Fibroblast of villous mesenchyme (primary cell): ENCODE measurements at regions not wholly inside any gene's neighbourhood (a gene's known extent, or its start where the extent isn't known, plus 50 kb on each side); places are given as distances from the start of the nearest gene placed in this dataset.

Experiments
- DNase-seq: peaks from one replicate; pipeline ENCODE4 v3.0.0-alpha.2; 2010; ENCODE audit warnings: low read depth
- H3K4me3 ChIP-seq: 2 replicates; pipeline ENCODE4 v1.5.1; 2011; ENCODE audit warnings: low read depth, mild to moderate bottlenecking, low read length
- TF ChIP-seq, protein P1 (sequence below): IDR thresholded peaks from 2 replicates; pipeline ENCODE4 v1.5.1; 2012; ENCODE audit warnings: low read depth, mild to moderate bottlenecking, low read length; ENCODE audit not compliant: insufficient read depth

DNA sequence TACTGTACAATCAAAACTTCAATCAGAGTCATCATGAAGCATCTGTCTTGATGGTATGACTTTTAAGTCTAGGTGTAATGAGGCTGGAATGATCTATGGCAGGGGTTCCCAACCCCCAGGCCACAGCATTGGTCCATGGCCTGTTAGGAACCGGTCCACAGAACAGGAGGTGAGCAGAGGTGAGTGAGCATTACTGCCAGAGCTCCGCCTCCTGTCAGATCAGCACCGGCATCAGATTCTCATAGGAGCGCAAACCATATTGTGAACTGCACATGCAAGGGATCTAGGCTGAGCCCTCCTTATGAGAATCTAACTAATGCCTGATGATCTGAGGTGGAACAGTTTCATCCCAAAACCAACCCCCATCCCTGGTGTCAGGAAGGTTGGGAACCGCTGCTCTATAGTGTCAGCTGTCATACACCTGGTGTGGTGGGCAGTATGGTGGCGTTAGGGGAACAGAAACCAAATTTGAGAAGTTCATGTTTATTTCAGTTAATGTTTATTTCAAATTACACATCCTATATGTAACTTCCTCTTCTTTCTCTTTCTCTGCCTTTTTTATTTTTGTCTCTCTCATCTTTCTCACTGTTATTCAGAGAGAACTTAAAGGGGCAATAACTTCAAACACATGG, 432.6 kb downstream of the TNS3 start:
- TF ChIP-seq, protein P1, sequence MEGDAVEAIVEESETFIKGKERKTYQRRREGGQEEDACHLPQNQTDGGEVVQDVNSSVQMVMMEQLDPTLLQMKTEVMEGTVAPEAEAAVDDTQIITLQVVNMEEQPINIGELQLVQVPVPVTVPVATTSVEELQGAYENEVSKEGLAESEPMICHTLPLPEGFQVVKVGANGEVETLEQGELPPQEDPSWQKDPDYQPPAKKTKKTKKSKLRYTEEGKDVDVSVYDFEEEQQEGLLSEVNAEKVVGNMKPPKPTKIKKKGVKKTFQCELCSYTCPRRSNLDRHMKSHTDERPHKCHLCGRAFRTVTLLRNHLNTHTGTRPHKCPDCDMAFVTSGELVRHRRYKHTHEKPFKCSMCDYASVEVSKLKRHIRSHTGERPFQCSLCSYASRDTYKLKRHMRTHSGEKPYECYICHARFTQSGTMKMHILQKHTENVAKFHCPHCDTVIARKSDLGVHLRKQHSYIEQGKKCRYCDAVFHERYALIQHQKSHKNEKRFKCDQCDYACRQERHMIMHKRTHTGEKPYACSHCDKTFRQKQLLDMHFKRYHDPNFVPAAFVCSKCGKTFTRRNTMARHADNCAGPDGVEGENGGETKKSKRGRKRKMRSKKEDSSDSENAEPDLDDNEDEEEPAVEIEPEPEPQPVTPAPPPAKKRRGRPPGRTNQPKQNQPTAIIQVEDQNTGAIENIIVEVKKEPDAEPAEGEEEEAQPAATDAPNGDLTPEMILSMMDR: no peak

DNA sequence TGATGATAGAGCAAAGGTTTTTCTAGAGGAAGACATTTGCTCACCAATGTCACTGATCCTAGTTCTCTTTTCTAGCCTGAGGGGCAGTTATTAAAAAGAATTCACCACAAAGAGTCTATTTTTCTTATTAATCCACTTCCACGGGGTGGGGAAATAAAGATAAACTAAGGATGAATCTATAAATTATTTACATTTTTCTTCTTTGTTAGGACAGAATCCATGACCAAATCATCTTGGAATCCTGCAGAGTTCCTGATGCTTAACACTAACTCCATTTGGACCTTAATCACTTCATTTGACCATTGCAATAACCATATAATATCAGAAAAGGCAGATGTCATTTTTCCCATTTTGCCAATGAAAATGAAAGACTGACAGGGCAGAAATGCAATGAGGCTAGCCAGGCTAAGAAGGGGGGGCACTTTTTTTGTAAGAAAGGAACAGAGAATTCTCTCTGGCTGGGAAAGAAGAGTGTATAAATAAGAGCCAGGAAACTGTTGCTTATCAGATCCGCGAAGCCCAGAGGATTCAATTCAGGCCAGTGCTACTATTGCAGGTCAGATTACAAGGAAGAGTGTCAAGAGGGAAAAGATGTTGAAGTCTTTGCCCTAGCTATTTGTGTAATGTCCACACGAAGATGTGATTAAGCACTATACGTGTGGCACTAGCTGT, 433.2 kb downstream of the TNS3 start:
- peak; percentile 55 for DNase-seq
- TF ChIP-seq, protein P1: no peak
- H3K4me3 ChIP-seq: no peak overlapping the region

More for the DNA sequence above, 432.6 kb downstream of the TNS3 start:
- H3K4me3 ChIP-seq: no peak overlapping the region
- DNase-seq: no peak

DNA sequence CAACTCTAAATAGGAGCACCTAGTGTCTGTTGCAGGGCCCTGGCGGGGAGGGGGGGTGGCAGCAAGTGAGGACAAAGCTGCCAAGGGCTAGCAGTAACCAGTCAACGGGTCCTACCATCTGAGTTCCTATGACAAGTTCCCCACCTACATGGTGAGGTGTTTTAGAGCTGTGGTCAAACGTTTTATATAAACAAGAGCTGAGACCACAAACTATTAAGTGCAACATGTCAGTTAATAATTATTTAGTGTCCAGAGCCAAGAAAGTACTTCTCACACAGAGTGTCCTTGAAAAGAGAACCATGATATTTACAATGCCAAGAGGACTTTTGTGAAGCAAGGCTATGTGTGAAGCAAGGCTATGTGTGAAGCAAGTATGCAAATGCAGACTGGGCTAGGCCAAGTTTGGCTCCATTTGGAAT, 434.7 kb downstream of the TNS3 start:
- no peak overlapping the region for H3K4me3 ChIP-seq
- TF ChIP-seq, protein P1: no peak
- DNase-seq: no peak

DNA sequence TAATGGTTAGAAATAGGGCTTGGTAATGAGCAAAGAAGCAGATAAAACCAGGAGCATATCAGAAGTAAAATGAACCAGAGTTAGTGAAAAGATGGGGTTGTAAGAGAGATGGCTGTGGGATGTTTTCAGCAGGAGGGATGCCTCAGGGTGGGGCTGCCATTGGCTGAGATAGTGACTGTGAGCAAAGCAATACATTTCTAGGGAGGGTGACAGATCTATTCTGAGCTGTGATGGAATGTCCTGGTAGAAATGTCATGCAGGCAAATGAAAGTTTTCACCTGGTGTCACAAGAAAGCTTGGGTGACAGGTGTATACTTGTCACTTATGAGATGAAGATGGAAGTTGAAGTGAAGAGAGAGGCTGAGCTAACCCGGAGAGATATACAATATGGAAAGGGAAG, 435.9 kb downstream of the TNS3 start:
- H3K4me3 ChIP-seq: no peak overlapping the region
- no peak for DNase-seq
- TF ChIP-seq, protein P1: no peak

DNA sequence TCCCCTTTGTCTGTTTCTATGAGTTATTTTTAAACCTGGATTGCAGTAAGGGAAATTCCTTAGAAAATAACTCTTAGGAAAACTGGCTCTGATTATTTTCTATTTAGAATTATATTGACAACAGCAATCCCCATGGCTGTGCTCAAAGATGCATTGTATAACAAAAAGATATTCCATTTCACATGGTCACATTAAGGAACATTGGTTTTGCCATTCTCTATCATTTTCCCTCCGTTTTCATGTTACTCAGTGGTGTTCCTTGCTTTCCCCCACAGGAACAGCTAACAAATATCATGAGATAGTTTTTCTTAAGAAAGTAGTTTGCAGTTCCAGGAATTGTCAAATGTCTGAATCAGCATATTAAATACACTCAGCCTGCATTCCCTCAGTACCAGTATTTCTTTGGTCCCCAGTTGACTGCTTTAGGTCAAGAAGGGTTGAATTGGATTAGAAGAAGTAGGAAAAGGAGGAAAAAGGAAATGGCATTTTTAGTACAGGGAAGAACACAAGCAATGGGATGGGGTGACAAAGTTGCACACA, 436.7 kb downstream of the TNS3 start:
- TF ChIP-seq, protein P1: no peak
- H3K4me3 ChIP-seq: no peak overlapping the region
- DNase-seq: no peak

DNA sequence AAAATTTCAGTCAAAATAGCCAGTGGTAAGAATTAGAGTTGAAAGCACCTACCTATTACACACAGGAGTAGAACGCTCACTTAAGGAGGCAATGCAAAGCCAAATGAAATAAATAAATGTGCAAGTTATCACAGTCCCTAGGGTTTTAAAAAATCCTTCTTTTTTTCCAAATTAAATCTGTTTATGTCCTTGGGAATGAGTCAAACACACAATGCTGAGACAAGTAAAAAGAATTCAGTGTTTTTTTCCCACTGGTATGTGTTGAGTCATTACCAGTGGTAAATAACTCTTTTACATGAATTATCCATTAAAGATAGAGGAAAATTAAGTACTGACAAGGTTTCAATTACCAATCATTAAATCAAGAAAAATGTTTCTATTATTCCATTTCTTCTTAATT, 438.6 kb downstream of the TNS3 start:
- TF ChIP-seq, protein P1: no peak

DNA sequence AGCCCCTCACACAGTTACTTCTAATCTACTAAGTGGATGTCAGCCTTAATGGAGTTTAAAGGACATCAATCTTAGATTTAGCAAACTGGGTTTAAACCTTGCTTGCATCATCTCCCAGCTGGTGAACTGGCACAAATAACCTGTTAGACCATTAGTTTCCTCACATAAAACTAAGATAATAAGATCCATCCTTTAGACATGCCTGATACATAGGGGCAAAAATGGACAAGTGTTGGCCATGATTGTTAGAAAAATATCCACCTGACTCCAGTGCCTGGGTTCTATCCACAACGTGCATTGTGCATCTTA, 439.1 kb downstream of the TNS3 start:
- no peak for DNase-seq
- H3K4me3 ChIP-seq: no peak overlapping the region

More for the DNA sequence above, 438.6 kb downstream of the TNS3 start:
- peak; percentile 67 for DNase-seq
- no peak overlapping the region for H3K4me3 ChIP-seq

More for the DNA sequence above, 439.1 kb downstream of the TNS3 start:
- TF ChIP-seq, protein P1: no peak
